HepG2 (cell line): ENCODE measurements at regions not wholly inside any gene's neighbourhood (a gene's known extent, or its start where the extent isn't known, plus 50 kb on each side); places are given as distances from the start of the nearest gene placed in this dataset.

Experiments used
- ATAC-seq: fragments of 200-7000 bp; cut with Tn5 transposase; 3 replicates; pipeline ENCODE4 v1.9.1; 2020; ENCODE audit warnings: mild to moderate bottlenecking, moderate library complexity
- BruUV-seq: library from RNA; stranded (reverse); fragments of 400-500 nt; replicated peaks from 2 replicates; lab custom pipeline; 2021; lab: Mats Ljungman, UMichigan
- CTCF ChIA-PET: fragments of 300-600 bp; formaldehyde crosslinking; extraction: SDS; loops from one replicate; lab custom pipeline; 2021; ENCODE audit warnings: low total read pairs, inconsistent platforms, low intra/inter-chr PET ratio; lab: Yijun Ruan, JAX
- POLR2A ChIA-PET: fragments of 350-600 bp; sonication (Branson Sonifier 250); formaldehyde crosslinking; loops from one replicate; lab custom pipeline; 2020; ENCODE audit warnings: antibody characterized with exemption, inconsistent platforms; lab: Yijun Ruan, JAX
- DNase-seq: peaks from one replicate; pipeline ENCODE4 v3.0.0-alpha.2; 2015; ENCODE audit warnings: low spot score
- FAIRE-seq: peaks from 3 replicates; lab custom pipeline; 2011; peaks lifted over from hg19 to GRCh38; lab: Jason Lieb, UNC
- H2AFZ ChIP-seq: one replicate; pipeline ENCODE4 v1.6.1; 2011; ENCODE audit warnings: low read length, inconsistent platforms
- H3K27ac ChIP-seq: fragments of 300-600 bp; 3 replicates; pipeline ENCODE4 v1.8.0; 2011; ENCODE audit warnings: mixed run types, mild to moderate bottlenecking, mixed read lengths, low read length, inconsistent platforms; ENCODE audit not compliant: insufficient read depth; ENCODE audit errors: extremely low read length
- H3K27me3 ChIP-seq, 2 experiments: fragments of 200-600 bp in 1 of 2; 2 replicates in 1 of 2; 3 replicates in 1 of 2; pipeline versions ENCODE4 v1.6.0 to v1.8.0; 2011; ENCODE audit warnings: low read length in 2 of 2, mild to moderate bottlenecking in 2 of 2, moderate library complexity in 2 of 2, inconsistent platforms in 1 of 2; ENCODE audit not compliant: insufficient read depth in 2 of 2, control insufficient read depth in 1 of 2
- H3K36me3 ChIP-seq, 2 experiments: fragments of 200-600 bp in 1 of 2; replicated peaks in 1 of 2; 2 replicates in 1 of 2; 3 replicates in 1 of 2; pipeline versions ENCODE4 v1.5.1 to v1.8.0; 2011; ENCODE audit warnings: low read length in 2 of 2, inconsistent platforms in 1 of 2; ENCODE audit not compliant: insufficient read depth in 2 of 2, control insufficient read depth in 1 of 2
- H3K4me1 ChIP-seq: 2 replicates; pipeline ENCODE4 v1.5.1; 2012; ENCODE audit warnings: low read length, inconsistent platforms; ENCODE audit not compliant: insufficient read depth
- H3K4me2 ChIP-seq: 2 replicates; pipeline ENCODE4 v1.6.0; 2011; ENCODE audit warnings: low read depth, low read length, inconsistent platforms
- H3K4me3 ChIP-seq, 3 experiments: fragments of 200-600 bp in 1 of 3; sonication (generic), shearing (Covaris generic) in 1 of 3; replicated peaks in 1 of 3; 2 replicates each; pipeline ENCODE4 v1.5.1; 2011 to 2016; ENCODE audit warnings: low read length in 3 of 3, inconsistent platforms in 2 of 3, low read depth in 2 of 3, mild to moderate bottlenecking in 2 of 3, control low read depth in 1 of 3, mixed read lengths in 1 of 3; ENCODE audit not compliant: insufficient read depth in 1 of 3
- H3K79me2 ChIP-seq: one replicate; pipeline ENCODE4 v1.6.1; 2011; ENCODE audit warnings: low read length, inconsistent platforms; ENCODE audit not compliant: insufficient read depth
- H3K9ac ChIP-seq: 2 replicates; pipeline ENCODE4 v1.6.0; 2011; ENCODE audit warnings: mild to moderate bottlenecking, low read depth, low read length, inconsistent platforms; ENCODE audit not compliant: insufficient read depth
- H3K9me3 ChIP-seq: 2 replicates; pipeline ENCODE4 v1.5.1; 2012; ENCODE audit warnings: mild to moderate bottlenecking, low read length
- H4K20me1 ChIP-seq: 2 replicates; pipeline ENCODE4 v1.6.0; 2011; ENCODE audit warnings: inconsistent platforms, mild to moderate bottlenecking, low read length, moderate library complexity; ENCODE audit not compliant: insufficient read depth
- CAMTA2 ChIP-seq: sonication (generic); formaldehyde crosslinking; IDR thresholded peaks from 2 replicates; pipeline ENCODE4 v1.4.0; 2020; ENCODE audit warnings: mild to moderate bottlenecking, missing genetic modification reagents, borderline replicate concordance
- GATAD1 ChIP-seq: IDR thresholded peaks from 2 replicates; pipeline ENCODE4 v1.6.1; 2016; ENCODE audit warnings: missing genetic modification reagents, missing compliant biosample characterization
- HCFC1 ChIP-seq: fragments of 150-350 bp; IDR thresholded peaks from 2 replicates; pipeline ENCODE4 v1.6.1; 2014; ENCODE audit warnings: low read depth, low read length
- MLLT10 ChIP-seq: sonication (generic); formaldehyde crosslinking; IDR thresholded peaks from 2 replicates; pipeline ENCODE4 v1.4.0; 2020; ENCODE audit warnings: missing genetic modification reagents
- NCOR1 ChIP-seq: fragments of 200-600 bp; sonication (generic); IDR thresholded peaks from 2 replicates; pipeline ENCODE4 v1.7.0; 2017; ENCODE audit warnings: antibody characterized with exemption, low read length, borderline replicate concordance
- NR2F2 ChIP-seq: IDR thresholded peaks from 2 replicates; pipeline ENCODE4 v1.6.1; 2012; ENCODE audit warnings: low read depth, inconsistent platforms, borderline replicate concordance
- ZMYM3 ChIP-seq: sonication (generic); formaldehyde crosslinking; IDR thresholded peaks from 2 replicates; pipeline ENCODE4 v1.5.1; 2020; ENCODE audit warnings: mild to moderate bottlenecking, missing genetic modification reagents
- ZNF121 ChIP-seq: sonication (generic); formaldehyde crosslinking; IDR thresholded peaks from 2 replicates; pipeline ENCODE4 v1.5.0; 2020; ENCODE audit warnings: mild to moderate bottlenecking, missing genetic modification reagents
- ZNF251 ChIP-seq: sonication (generic); formaldehyde crosslinking; IDR thresholded peaks from 2 replicates; pipeline ENCODE4 v1.9.0; 2021; ENCODE audit warnings: mild to moderate bottlenecking, missing genetic modification reagents
- ZNF781 ChIP-seq: sonication (generic); formaldehyde crosslinking; IDR thresholded peaks from 2 replicates; pipeline ENCODE4 v1.5.1; 2020; ENCODE audit warnings: borderline replicate concordance, mild to moderate bottlenecking, missing genetic modification reagents; ENCODE audit errors: not compliant biosample characterization
- ZSCAN30 ChIP-seq: sonication (generic); formaldehyde crosslinking; IDR thresholded peaks from 2 replicates; pipeline ENCODE4 v1.5.0; 2020; ENCODE audit warnings: mild to moderate bottlenecking, missing genetic modification reagents
- WGBS: methylation state at CpG from one replicate; pipeline ENCODE4 v1.1.6; 2017; ENCODE audit warnings: low lambda C conversion rate; 5-methylcytosine and 5-hydroxymethylcytosine counted together
- in situ Hi-C: cut with HindIII; loops from 2 replicates; pipeline ENCODE4 v1.10.0; 2017; ENCODE audit warnings: low pct_unique_long_range_greater_than_20kb; ENCODE audit not compliant: extremely low pct_ligation_motif_present
- intact Hi-C: fragments of 100-400 bp; cut with micrococcal nuclease; formaldehyde crosslinking; loops from one replicate; pipeline ENCODE4 v1.10.0; 2022; ENCODE audit not compliant: unreplicated experiment
- TF ChIP-seq, protein P1 (sequence below): sonication (generic); formaldehyde crosslinking; IDR thresholded peaks from 2 replicates; pipeline ENCODE4 v1.9.0; 2022; ENCODE audit warnings: missing genetic modification reagents, mild to moderate bottlenecking, borderline replicate concordance
- TF ChIP-seq, protein P2 (sequence below): sonication (generic); formaldehyde crosslinking; conservative IDR thresholded peaks from 2 replicates; pipeline ENCODE4 v1.4.0; 2020; ENCODE audit warnings: mild to moderate bottlenecking, missing genetic modification reagents, moderate library complexity
- TF ChIP-seq, protein P3 (sequence below): sonication (generic); IDR thresholded peaks from 2 replicates; pipeline ENCODE4 v1.6.1; 2016; ENCODE audit warnings: low read depth, borderline replicate concordance
- TF ChIP-seq, protein P4 (sequence below): sonication (generic); formaldehyde crosslinking; IDR thresholded peaks from 2 replicates; pipeline ENCODE4 v1.4.0; 2020; ENCODE audit warnings: mild to moderate bottlenecking, missing genetic modification reagents
- TF ChIP-seq, protein P5 (sequence below): sonication (generic); formaldehyde crosslinking; IDR thresholded peaks from 2 replicates; pipeline ENCODE4 v1.4.0; 2020; ENCODE audit warnings: missing genetic modification reagents

DNA sequence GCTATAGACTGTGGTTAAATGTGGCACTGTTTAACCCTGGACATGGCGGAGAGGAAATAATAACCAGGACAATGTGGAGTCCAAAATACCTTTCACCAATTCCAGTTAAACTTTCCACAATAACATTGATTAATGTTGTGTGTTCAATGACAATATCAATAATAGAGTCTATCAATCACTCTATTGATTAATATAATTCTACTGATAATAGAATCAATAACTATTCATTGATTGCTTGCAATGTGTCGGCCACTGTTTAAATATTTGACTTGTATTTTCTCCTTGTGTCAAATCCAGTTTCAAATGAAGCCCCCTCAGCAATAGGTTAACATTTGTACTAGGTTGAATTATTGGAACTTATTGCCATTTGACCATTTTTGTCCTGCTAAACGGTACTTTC lies 187.0 kb downstream of the PTPN20 start:
- in situ Hi-C loops = no loop called here
- no TSS peak for BruUV-seq
- Histone ChIP-seq H3K79me2 (no peaks in the 10 kb centered on the region), H3K4me2 (no peak overlapping the region), H3K9ac (no peak overlapping the region), H4K20me1 (no peaks in the 10 kb centered on the region), H3K4me3 (no peak overlapping the region), H3K9me3 (no peaks in the 10 kb centered on the region), H3K27me3 (peaks cover 3 to 23% of the 10 kb centered on the region in 2 experiments; a peak in 2 of 5 replicates), H3K4me1 (no peaks in the 10 kb centered on the region), H3K36me3 (no peaks in the 10 kb centered on the region), H3K27ac (no peak overlapping the region), H2AFZ (no peak overlapping the region)
- intact Hi-C loops = no loop called here
- DNase-seq (no peak), ATAC-seq (no peak), FAIRE-seq (no peak)
- WGBS = 20% methylated on average over 3 of the region's 3 CpGs
- TF ChIP-seq NR2F2 (no peak), MLLT10 (no peak), ZNF121 (CRISPR knock-in tag) (no peak), ZMYM3 (CRISPR knock-in tag) (no peak), NCOR1 (no peak), GATAD1 (no peak), HCFC1 (no peak), ZNF251 (CRISPR knock-in tag) (no peak), ZSCAN30 (CRISPR knock-in tag) (no peak), CAMTA2 (CRISPR knock-in tag) (no peak), ZNF781 (CRISPR knock-in tag) (no peak)
- TF ChIP-seq, protein P1, sequence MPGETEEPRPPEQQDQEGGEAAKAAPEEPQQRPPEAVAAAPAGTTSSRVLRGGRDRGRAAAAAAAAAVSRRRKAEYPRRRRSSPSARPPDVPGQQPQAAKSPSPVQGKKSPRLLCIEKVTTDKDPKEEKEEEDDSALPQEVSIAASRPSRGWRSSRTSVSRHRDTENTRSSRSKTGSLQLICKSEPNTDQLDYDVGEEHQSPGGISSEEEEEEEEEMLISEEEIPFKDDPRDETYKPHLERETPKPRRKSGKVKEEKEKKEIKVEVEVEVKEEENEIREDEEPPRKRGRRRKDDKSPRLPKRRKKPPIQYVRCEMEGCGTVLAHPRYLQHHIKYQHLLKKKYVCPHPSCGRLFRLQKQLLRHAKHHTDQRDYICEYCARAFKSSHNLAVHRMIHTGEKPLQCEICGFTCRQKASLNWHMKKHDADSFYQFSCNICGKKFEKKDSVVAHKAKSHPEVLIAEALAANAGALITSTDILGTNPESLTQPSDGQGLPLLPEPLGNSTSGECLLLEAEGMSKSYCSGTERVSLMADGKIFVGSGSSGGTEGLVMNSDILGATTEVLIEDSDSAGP (CRISPR knock-in tag) = no peak
- TF ChIP-seq, protein P2, sequence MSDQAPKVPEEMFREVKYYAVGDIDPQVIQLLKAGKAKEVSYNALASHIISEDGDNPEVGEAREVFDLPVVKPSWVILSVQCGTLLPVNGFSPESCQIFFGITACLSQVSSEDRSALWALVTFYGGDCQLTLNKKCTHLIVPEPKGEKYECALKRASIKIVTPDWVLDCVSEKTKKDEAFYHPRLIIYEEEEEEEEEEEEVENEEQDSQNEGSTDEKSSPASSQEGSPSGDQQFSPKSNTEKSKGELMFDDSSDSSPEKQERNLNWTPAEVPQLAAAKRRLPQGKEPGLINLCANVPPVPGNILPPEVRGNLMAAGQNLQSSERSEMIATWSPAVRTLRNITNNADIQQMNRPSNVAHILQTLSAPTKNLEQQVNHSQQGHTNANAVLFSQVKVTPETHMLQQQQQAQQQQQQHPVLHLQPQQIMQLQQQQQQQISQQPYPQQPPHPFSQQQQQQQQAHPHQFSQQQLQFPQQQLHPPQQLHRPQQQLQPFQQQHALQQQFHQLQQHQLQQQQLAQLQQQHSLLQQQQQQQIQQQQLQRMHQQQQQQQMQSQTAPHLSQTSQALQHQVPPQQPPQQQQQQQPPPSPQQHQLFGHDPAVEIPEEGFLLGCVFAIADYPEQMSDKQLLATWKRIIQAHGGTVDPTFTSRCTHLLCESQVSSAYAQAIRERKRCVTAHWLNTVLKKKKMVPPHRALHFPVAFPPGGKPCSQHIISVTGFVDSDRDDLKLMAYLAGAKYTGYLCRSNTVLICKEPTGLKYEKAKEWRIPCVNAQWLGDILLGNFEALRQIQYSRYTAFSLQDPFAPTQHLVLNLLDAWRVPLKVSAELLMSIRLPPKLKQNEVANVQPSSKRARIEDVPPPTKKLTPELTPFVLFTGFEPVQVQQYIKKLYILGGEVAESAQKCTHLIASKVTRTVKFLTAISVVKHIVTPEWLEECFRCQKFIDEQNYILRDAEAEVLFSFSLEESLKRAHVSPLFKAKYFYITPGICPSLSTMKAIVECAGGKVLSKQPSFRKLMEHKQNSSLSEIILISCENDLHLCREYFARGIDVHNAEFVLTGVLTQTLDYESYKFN = no peak
- TF ChIP-seq, protein P3, sequence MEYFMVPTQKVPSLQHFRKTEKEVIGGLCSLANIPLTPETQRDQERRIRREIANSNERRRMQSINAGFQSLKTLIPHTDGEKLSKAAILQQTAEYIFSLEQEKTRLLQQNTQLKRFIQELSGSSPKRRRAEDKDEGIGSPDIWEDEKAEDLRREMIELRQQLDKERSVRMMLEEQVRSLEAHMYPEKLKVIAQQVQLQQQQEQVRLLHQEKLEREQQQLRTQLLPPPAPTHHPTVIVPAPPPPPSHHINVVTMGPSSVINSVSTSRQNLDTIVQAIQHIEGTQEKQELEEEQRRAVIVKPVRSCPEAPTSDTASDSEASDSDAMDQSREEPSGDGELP = no peak
- TF ChIP-seq, protein P4, sequence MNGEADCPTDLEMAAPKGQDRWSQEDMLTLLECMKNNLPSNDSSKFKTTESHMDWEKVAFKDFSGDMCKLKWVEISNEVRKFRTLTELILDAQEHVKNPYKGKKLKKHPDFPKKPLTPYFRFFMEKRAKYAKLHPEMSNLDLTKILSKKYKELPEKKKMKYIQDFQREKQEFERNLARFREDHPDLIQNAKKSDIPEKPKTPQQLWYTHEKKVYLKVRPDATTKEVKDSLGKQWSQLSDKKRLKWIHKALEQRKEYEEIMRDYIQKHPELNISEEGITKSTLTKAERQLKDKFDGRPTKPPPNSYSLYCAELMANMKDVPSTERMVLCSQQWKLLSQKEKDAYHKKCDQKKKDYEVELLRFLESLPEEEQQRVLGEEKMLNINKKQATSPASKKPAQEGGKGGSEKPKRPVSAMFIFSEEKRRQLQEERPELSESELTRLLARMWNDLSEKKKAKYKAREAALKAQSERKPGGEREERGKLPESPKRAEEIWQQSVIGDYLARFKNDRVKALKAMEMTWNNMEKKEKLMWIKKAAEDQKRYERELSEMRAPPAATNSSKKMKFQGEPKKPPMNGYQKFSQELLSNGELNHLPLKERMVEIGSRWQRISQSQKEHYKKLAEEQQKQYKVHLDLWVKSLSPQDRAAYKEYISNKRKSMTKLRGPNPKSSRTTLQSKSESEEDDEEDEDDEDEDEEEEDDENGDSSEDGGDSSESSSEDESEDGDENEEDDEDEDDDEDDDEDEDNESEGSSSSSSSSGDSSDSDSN (CRISPR knock-in tag) = no peak
- TF ChIP-seq, protein P5, sequence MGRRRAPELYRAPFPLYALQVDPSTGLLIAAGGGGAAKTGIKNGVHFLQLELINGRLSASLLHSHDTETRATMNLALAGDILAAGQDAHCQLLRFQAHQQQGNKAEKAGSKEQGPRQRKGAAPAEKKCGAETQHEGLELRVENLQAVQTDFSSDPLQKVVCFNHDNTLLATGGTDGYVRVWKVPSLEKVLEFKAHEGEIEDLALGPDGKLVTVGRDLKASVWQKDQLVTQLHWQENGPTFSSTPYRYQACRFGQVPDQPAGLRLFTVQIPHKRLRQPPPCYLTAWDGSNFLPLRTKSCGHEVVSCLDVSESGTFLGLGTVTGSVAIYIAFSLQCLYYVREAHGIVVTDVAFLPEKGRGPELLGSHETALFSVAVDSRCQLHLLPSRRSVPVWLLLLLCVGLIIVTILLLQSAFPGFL (CRISPR knock-in tag) = no peak
- POLR2A ChIA-PET = no interaction called here
- CTCF ChIA-PET = no interaction called here
